NCI-H526 treated with DMSO at 0.1 percent for 48 hours (cell line): ENCODE measurements at regions not wholly inside any gene's neighbourhood (a gene's known extent, or its start where the extent isn't known, plus 50 kb on each side); places are given as distances from the start of the nearest gene placed in this dataset.
A peak's percentile ranks its signal among the peaks of the same experiment; 100 is the strongest.

Experiments used
- DNase-seq: peaks from one replicate; lab custom pipeline; 2025; lab: John Stamatoyannopoulos, UW

DNA sequence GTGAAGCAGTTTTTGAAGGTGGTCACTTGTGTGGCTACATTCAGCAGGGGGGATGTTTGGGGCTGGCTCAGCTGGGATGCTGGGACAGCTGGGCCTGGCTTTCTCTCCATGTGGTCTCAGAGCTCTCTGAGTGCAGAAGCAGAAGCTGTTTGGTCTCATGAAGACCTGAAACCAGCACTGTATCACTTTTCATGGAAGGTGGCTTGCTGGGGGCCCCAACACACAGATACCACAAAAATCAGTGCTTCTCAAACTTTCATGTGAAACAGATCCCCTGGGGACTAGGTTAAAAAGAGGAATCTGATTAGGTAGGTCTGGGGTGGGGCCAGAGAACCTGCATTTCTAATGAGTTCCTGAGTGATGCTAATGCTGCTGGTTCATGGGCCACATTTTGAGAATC is 347.3 kb downstream of the DHX35 start:
- no peak for DNase-seq

DNA sequence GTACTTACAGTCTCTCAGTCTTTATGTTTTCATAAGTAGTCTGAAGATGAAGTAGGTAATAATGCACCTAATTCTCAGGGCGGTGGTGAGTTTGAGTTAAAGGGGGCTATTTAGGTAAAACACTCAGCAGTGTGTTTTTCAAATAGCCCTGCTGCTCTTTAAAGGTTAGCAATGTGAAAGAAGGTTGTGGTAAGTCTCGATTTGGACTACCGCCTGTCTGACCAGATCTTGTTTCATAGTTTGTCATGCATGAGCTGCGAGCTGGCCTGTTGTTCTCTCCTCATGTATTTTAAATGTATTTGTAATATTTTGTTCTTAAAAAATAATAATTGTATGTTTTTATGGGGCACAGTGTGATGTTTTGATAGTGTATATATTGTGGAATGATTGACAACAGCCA is 340.2 kb downstream of the DHX35 start:
- no peak for DNase-seq

DNA sequence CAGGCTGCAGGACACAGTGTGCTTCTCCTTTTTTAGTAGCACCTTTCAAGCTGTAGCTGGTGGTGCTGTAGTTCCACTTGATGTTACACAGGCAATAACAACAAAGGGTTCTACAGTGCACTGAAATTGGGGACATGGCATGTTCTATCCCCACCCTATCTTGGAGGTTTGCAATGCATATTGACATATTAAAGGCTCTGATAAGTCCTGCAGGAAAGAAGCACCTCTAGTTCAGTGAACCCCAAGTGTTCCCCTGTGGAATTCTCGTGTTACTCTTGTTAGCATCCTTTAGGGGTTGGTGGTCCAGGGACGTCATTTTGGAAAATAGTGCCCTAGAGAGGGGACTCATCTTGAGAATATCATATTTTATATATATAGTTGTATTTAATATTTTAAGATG is 337.6 kb downstream of the DHX35 start:
- DNase-seq, result no peak

DNA sequence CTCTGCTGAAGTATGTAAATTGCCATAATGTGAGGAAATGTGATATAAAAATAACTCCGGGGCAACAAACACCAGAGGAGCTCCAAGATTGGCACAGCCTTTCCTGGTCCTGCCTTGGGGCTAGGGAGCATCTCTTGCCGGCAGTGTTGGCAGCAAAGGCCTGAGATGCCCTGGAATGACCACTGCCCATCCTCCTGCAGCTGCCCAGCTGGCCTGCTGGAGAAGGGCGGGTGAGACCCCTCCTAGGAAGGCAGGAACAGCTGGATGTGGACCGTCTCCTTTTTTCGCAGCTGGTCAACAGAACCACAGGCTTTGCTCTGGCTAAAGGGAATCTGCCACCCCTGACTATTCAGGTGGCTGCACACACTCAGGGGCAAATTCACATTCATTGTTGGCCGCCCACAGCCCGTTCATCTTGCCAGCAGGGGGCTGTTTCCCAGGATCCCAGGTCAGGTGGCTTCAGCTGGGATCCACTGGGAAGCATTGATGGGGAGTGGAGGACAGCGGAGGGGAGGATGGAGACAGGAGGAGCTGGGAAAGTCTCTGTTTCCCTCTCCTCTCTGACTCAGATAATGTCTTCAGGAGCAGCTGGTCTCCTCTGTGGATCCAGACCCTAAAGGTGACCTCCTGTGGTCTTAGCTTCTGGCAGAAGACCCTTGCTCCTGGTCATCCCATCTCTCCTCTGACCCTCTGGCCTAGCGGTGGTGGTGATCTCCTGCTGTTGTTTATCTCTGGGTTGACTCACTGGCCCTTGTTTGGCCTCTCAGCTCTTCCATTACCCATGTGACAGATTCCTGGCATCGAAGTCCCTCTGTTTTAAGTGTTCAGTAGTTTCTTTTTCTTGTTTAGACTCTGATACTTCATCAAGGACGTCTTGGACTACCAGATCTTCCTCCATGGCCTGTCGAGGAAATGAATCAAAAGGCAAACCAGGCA is 336.7 kb downstream of the DHX35 start:
- DNase-seq, result no peak

DNA sequence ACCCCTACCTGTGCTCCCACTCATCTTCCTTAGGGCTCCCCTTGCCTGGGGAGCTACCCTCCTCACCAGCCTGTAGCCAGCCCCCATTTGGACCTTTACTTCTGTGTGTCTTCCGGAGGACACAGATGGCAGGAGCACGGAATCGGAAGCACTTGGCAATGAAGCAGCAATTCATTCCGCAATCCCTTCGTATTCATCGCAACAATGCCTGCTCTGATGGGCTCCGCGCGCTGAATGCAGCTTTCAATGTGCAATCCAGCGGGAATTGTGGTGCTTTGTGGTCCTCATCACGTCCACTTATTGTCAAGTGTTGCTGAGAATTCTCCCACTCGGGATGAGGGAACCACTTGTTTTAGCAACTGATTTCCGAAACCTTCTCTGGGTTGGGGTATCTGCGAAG is 336.0 kb downstream of the DHX35 start:
- DNase-seq, result no peak

DNA sequence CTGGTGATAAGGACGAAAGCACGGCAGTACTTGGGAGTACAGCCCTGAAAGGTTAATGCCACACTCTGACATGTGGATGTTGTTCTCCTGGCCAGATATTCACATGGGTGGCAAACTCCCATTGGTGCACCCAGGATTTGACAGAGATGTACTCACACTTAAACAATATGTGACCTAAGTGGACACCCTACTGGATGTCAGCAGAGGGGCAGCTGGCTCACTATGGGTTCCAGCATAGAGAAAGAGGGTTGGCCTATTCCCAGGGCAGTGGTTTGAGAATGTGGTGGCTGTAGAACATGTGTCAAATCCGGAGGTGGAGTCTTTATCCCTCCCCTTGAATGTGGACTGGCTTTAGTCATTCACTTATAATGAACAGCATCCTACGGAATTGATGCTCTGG is 333.2 kb downstream of the DHX35 start:
- no peak for DNase-seq

DNA sequence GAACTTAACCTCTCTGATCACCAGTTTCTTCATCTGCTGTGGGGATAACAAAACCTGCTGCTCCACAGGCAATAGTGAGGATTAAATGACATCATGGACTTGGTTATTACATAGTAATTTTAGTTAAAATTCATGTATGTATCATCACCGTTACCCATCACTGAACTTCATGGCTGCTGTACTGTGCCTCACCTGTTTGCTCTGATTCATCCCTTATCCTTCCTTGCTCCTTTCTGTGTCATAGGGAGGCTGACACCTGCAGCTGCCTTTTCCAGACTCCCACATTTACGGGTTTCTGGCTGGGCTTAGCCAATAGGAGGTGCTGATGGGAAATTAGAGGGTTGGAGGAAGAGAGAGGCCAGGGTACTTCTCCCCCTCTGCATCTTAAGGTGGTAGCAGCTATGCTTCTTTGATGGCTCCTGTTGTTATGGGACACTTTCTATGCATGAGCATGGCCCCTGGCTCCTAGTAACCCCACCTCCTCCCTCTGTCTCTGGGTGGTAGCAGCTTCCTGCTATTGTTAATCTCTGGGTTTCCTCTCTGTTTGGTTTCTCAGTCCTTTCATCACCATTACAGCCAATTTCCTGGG is 332.1 kb downstream of the DHX35 start:
- DNase-seq, result no peak

DNA sequence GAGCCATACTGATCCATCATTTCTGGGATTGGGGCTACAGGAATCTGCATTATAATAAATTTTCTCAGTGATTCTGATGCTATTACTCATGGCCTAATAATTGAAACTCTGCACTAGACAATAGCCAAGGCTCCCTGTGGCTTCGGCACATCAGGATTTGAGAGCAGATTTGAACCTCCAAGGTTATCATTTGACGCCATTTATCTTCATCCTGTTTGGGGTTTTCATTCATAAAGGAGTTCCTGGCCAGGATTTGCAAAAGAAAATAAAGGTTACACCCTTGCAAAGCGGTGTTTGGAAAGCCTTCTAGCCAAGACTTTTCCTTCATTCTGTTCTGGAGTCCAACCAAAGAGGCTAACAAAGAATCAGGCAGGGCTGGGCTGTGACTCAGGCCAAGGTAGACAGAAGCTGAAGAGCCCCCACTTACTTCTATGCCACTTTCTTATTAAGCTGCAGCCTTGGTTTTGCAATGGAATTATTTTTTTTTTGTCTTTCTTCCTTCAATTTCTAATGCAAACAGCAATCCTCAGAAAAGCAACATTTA is 330.1 kb downstream of the DHX35 start:
- no peak for DNase-seq

DNA sequence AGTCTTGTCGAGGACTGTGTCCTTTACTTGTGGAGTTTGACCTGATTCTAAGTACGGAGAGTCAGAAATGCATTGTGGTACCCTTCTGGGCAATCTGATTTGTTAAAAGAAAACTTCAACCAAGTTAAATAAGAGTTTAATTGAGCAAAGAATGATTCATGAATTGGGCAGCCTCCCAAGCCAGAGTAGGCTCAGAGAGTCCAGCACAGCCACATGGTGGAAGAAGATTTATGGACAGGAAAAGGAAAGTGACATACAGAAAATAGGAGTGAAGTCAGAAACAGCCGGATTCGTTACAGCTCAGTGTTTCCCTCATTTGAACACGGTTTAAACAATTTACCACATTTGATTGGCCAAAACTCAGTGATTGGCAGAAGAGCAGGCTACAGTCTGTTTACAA is 329.2 kb downstream of the DHX35 start:
- no peak for DNase-seq

DNA sequence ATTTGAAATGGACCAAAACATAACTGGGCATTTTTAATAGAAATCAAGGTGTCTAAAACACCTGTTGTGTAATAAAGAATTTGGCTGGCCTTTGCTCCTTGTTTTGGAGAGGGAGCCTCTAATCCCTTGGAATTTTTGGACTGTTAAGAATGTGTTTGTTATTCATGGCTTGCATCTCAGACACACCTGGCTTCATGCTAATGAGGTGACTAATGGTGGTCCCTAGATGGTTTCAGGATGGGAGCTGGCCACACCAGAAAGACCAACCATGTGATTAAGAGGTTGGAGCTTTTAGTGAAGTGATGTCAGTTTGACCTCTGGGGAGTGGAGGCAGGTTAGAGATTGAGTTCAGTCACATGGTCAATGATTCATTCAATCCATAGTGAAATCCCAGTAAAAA is 328.4 kb downstream of the DHX35 start:
- no peak for DNase-seq

DNA sequence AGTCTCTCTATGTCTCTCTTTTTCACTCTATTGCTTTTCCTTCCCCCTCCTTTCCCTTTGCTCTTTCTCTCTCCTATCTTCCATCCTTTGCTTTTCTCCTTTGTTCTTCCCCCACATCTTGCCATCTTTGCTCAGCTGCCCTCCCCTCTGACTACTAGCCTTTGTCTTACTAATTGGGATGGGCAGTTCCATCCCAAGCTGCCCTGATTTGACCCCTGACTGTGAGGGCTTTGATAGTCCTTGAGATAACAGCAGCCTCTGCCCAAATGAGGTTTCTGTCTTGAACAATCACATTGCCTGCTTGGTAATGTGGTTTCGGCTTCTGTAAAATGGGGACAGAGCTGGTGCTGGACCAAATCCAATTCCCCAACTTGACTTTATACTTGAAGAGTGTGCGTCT is 327.7 kb downstream of the DHX35 start:
- no peak for DNase-seq

DNA sequence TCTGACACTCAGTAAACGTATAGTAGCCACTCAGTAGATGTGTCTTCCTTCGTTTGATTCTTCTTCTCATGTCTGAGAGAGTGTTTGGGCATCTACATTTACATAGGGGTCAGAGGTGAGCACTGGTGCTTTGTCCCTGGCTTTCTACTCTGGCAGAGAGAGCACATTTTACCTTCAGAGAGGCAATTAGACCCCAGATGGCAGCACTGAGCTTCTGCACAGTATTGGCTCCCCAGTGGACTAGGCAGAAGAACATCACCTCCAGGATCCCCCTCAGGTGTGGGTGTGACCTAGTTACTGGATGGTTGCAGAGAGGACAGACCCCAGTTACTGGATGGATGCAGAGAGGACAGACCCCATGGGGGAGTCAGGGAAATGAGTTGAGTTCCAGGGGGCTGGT is 327.2 kb downstream of the DHX35 start:
- DNase-seq, result peak; percentile 19

DNA sequence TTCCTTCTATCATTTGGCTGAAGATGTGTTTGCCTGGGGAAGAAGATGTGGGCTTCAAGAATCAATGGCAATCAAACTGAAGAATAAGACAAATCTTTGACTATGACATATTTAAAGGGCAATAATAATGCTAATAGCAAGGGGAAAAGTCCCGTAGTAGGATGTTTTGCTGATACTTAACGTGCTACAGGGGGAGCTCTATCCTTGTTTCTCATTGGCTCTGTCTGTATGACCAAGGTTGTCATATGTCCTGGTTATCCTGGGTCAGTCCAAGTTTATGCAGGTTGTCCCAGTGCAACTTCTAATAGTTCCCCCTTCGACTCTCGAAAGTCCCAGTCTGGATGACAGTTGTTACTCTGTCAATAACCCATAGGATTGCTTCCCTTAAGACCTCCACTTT is 321.3 kb downstream of the DHX35 start:
- no peak for DNase-seq

DNA sequence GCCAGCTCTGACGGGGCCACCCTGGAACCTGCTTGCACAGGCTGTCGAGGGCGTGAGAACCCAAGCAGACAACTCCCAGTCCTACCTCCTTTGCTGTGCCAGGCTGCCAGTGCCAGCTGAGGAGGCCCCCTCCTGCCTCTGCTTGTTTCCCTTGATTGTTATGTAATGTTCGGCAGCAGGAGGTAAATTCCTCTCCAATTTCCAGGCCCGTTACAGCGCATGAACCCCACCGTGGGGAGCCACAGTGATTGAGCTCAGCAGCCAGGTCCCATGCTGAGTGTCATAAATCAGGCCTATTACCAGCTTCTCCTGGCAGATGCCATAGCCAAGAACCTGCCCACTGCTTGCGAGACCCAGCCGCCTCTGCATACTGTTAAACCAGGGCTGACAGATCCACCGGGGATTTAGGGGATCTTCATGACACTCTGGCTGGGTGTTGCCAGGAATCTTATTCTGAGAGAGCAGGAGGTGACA is 320.5 kb downstream of the DHX35 start:
- no peak for DNase-seq

DNA sequence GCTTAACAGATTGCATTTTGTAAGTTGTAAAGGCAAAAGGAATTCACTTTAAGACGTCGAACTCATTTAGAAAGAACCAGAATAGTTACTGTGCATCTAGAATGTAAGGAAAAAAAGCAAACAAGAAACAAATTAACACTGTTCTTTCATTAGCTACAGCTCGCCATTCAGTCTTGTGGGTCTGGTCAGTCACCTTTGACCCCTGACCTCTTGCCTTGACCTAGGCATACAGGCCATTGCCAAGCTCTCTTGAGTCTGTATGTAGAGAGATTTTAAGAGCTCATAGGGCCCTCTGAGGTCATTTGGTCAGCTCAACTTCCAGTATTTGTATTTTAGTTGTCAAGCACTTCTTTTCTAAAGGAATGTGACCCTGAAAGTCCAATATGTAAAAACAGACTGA is 318.7 kb downstream of the DHX35 start:
- DNase-seq, result no peak

DNA sequence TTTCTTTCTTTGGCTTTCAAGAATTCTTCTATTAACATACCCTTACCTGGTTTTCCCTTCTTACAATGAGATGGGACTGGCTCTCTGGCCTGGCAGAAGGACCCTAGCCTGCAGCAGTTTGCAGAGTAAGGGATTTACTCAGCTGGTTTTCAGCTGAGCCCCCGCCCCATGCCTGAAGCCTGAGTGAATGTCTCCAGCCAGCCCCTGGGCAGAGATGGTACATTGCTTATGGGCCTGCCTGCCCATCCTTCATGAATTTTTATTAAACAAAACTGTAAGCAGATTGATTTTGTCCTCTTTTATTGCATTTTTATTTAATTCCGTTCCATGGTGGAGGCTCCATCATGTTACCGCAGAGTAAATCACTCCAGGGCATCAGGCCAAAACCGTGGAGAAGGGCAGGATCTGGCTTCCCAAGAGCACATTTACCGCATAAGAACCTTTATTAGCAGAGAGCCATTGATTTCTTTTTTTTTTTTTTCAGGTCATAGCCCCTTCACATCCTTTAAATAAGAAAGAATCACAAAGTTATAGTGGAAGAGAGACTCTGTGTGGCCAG is 316.2 kb downstream of the DHX35 start:
- peak; percentile 54 for DNase-seq

DNA sequence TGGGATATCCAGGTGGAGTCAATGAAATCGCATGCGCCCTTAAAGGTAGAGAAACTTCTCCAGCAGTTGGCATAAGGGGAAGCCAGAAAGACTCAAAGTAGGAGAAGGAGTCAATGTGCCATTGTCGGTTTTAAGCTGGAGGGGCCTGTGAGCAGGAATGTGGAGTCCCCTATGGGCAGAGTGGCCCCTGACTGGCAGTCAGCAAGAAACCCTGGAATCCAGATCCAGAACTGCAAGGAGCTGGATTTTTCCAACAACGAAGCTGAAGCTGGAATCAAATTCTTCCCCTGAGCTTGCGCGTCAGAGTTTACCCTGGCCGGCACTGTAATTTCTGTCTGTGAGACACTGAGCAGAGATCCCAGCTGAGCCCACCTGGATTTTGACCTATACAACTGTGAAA is 315.0 kb downstream of the DHX35 start:
- DNase-seq, result no peak

DNA sequence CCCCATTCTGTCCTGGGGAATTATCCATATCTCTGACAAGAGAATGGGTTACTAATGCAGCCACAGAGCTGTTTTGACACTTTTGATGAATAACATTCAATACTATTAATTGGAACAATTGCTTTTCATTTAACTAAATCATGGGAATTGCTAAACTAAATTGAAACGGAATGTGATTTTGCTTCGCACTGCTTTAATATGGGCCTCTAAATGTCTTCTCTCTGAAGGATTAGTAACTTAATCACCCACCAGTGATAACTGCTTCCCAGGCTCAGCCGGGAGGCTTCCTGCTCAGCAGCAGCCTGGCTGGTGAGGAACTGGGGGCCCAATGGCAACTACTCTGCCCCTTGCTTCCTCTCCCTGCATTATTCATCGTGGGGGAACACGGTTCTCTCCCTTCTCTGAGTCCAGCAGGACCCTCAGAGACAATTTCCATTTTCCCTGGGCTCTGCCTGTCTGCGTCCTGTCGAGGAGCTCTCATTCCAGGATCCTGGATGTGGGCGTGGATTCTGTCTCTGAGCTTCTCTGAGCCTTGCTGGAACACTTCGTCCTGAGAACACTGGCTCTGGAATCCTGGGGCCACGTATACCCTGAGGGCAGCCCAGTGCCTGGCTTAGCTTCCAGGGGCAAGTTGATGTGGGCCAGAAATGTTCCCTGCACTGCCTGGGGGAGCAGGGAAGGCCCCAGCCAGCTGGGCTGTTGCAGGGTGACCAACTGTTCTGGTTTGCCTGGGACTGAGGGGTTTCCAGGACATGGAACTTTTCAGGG is 308.9 kb downstream of the DHX35 start:
- no peak for DNase-seq

DNA sequence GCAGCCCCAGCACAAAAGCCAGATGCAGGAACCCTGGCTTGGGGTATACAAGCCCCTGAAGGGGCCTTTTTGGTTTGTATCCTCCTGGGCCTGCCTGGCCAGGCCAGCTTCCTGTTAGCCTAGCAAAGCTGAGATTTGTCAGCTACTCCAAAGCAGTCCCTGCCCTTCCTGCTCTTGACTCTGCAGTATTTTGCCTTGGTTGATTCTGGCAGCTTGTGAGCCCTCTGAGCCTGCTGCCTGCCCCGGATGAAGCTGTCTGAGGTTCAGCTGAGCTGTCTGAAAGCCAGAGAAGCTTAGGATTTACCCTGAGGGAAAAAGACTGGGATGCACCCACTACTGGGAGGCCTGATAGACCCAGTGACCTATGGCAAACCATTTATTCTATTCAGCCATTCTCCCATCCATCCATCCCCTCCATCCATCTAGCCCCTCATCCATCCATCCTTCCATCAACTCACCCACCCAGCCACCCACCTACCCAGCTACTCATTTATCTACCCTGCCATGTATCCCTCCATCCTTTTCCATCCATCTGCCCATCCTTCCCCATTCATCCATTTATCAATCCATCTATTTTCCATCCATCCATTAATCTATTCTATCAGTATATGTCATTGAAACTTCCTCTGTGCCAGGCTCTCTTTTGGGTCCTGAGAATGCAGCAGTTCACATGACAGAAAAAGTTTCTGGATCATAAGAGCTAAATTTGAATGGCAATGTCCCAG is 307.5 kb downstream of the DHX35 start:
- DNase-seq, result no peak

DNA sequence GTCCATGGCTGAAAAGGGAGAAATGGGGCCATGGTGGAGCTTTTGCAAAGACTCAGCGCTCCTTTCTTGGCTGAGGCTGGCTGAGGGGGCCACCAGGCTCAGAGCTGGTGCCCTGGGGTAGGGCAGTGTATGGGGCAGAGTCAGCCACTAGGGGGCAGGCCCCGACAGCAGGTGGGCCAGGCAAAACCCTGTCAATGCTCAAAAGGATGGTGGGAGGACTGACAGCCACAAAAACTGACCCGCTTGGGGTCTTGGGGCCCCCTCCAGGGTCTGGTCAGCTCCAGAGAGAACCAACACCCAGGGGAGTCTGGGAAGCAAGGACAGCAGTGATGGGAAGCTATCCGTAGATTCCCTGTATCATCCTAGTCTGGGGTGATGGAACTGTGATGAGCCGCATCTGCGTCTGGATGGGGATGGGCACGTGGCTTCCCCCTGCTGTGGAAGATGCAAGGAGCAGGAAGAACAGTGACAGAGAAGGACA is 306.9 kb downstream of the DHX35 start:
- peak; percentile 20 for DNase-seq

DNA sequence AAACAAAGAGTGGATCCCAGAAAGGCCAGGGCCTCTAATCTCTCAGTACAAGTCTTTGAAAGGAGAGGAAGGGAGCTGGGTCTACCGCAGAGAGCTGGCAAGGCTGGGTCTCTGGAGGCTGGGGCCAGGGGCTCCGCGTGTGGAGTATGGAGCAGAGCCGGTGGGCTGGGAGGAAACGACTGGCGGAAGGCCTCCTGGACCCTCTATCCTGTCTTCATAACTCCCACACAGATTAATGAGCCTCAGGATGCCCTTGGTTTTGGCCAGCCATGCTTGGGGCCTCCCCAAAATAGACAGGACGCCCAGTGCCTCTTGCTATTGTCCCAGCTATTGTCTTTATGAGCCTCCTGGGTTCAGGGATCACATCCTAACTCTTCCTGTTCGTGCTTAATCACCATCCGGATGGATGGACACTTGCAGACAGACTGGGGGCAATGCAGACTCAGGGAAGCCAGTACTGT is 306.4 kb downstream of the DHX35 start:
- DNase-seq, result no peak
